Mesothelial cell of epicardium (in vitro differentiated cells): ENCODE measurements at regions not wholly inside any gene's neighbourhood (a gene's known extent, or its start where the extent isn't known, plus 50 kb on each side); places are given as distances from the start of the nearest gene placed in this dataset.
"Not testable (repeated sequence)": the region's sequence is repeated elsewhere in the genome, so short reads cannot be mapped to it uniquely, and the experiment has no call there.

Source experiments
- DNase-seq, 2 experiments: peaks; one replicate each; pipeline ENCODE4 v3.0.0; 2021; ENCODE audit warnings: low spot score in 2 of 2; ENCODE audit not compliant: unreplicated experiment in 2 of 2
- H3K27ac Mint-ChIP-seq: 2 replicates; pipeline ENCODE4 v1.8.0; 2021; ENCODE audit warnings: mixed read lengths
- H3K27me3 Mint-ChIP-seq: 2 replicates; pipeline ENCODE4 v1.8.0; 2021; ENCODE audit warnings: low read depth, mixed read lengths
- H3K36me3 Mint-ChIP-seq: 2 replicates; pipeline ENCODE4 v1.8.0; 2021; ENCODE audit warnings: mixed read lengths
- H3K4me1 Mint-ChIP-seq: 2 replicates; pipeline ENCODE4 v1.8.0; 2021; ENCODE audit warnings: mixed read lengths
- H3K4me3 Mint-ChIP-seq: 2 replicates; pipeline ENCODE4 v1.8.0; 2021; ENCODE audit warnings: mild to moderate bottlenecking, moderate library complexity, mixed read lengths
- H3K9me3 Mint-ChIP-seq: 2 replicates; pipeline ENCODE4 v1.8.0; 2021; ENCODE audit warnings: mixed read lengths
- CTCF ChIP-seq: fragments of 200-600 bp; sonication (generic); IDR thresholded peaks from one replicate; pipeline ENCODE4 v1.5.0; 2021; ENCODE audit warnings: antibody characterized with exemption; ENCODE audit not compliant: unreplicated experiment

- Mint-ChIP-seq H3K9me3 (no peaks in the 10 kb centered on the region), H3K27me3 (peaks cover 36% of the 10 kb centered on the region), H3K4me3 (no peak overlapping the region), H3K27ac (no peak overlapping the region), H3K36me3 (no peaks in the 10 kb centered on the region), H3K4me1 (no peaks in the 10 kb centered on the region)
- TF ChIP-seq CTCF: no peak
- no peak for DNase-seq
Measured at GRCh38 chrX:140432346-140433175, 72.3 kb downstream of the SOX3 start.

- no peak for TF ChIP-seq CTCF
- H3K27ac Mint-ChIP-seq: no peak overlapping the region
- no peaks in the 10 kb centered on the region for H3K36me3 Mint-ChIP-seq
- H3K4me1 Mint-ChIP-seq: no peaks in the 10 kb centered on the region
- peaks cover 35% of the 10 kb centered on the region for H3K27me3 Mint-ChIP-seq
- no peak for DNase-seq
- H3K4me3 Mint-ChIP-seq: no peak overlapping the region
- H3K9me3 Mint-ChIP-seq: no peaks in the 10 kb centered on the region
Measured at GRCh38 chrX:140431521-140431920, 73.3 kb downstream of the SOX3 start.

- Mint-ChIP-seq H3K9me3 (no peaks in the 10 kb centered on the region), H3K36me3 (no peaks in the 10 kb centered on the region), H3K27ac (no peak overlapping the region), H3K4me3 (no peak overlapping the region), H3K27me3 (peaks cover 6% of the 10 kb centered on the region), H3K4me1 (no peaks in the 10 kb centered on the region)
- DNase-seq: no peak
- TF ChIP-seq CTCF: no peak
Measured at GRCh38 chrX:140425712-140426395, 79.0 kb downstream of the SOX3 start.

- H3K4me3 Mint-ChIP-seq: no peak overlapping the region
- DNase-seq: no peak
- no peaks in the 10 kb centered on the region for H3K27me3 Mint-ChIP-seq
- no peak overlapping the region for H3K27ac Mint-ChIP-seq
- H3K4me1 Mint-ChIP-seq: no peaks in the 10 kb centered on the region
- no peak for TF ChIP-seq CTCF
- no peaks in the 10 kb centered on the region for H3K36me3 Mint-ChIP-seq
- no peaks in the 10 kb centered on the region for H3K9me3 Mint-ChIP-seq
Measured at GRCh38 chrX:140422501-140422900, 82.4 kb downstream of the SOX3 start.

GRCh38 chrX:140402131-140402530, 102.7 kb downstream of the SOX3 start:
- H3K27ac Mint-ChIP-seq, DNase-seq, H3K27me3 Mint-ChIP-seq, H3K36me3 Mint-ChIP-seq, H3K4me1 Mint-ChIP-seq, H3K4me3 Mint-ChIP-seq: not testable (repeated sequence)
- peaks cover 51% of the 10 kb centered on the region for H3K9me3 Mint-ChIP-seq

- DNase-seq, H3K4me3 Mint-ChIP-seq, H3K9me3 Mint-ChIP-seq, H3K27me3 Mint-ChIP-seq, H3K4me1 Mint-ChIP-seq, H3K36me3 Mint-ChIP-seq, H3K27ac Mint-ChIP-seq: not testable (repeated sequence)
Measured at GRCh38 chrX:140396326-140396725, 108.5 kb downstream of the SOX3 start.
